ENCODE measurements at regions not wholly inside any gene's neighbourhood (a gene's known extent, or its start where the extent isn't known, plus 50 kb on each side); places are given as distances from the start of the nearest gene placed in this dataset.

DNA sequence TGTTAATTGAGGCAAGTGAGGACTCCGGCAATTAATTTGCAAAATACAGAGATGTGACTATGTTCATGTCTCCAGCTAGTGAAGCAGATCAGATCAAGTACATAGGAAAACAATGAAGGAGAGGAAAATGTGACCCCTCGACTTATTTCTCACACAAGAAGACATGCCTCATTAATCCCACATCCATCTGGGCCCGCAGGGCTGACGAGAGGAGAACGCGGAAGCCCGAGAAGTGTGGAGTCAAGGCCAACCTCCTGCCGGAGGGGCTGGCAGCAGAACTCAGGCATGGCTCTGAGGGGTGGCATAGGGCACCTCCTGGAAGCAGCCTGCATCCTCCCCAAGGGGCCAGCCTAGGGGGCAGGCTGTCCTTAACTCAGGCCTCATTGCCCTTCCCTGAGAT is 54.4 kb downstream of the ZNF503 start:
- no peak for ATAC-seq
- intact Hi-C loops (cut with DNase I), result no loop called here
- no peak for DNase-seq

GRCh38 chr10:75345738-75346137 is 55.8 kb downstream of the ZNF503 start:
- ATAC-seq (no peak), DNase-seq (no peak)
- intact Hi-C loops (cut with DNase I), result no loop called here

DNA sequence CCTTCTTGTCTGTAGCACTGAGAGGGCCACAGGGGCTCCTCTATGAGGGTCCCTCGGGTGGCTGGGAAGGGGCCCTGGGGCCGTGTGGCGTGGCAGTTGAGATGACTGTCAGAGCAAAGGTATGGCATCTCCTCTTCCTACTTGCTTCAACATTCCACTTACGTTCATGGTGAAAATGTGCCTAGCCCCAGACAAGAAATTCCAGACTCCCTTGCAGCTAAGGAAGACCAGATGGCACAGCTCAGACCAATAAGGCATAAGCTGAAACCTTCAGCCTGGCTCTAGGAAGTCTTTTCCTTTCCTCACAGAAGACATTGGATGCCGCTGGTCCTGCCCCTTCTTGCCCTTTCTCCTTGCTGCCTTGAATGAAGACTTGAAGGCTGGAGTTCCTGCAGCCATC is 57.4 kb downstream of the ZNF503 start:
- DNase-seq (no peak), ATAC-seq (no peak)
- intact Hi-C loops (cut with DNase I), result no loop called here

GRCh38 chr10:75342397-75342796 is 59.2 kb downstream of the ZNF503 start:
- intact Hi-C loops (cut with DNase I), result no loop called here
- ATAC-seq (no peak), DNase-seq (no peak)

DNA sequence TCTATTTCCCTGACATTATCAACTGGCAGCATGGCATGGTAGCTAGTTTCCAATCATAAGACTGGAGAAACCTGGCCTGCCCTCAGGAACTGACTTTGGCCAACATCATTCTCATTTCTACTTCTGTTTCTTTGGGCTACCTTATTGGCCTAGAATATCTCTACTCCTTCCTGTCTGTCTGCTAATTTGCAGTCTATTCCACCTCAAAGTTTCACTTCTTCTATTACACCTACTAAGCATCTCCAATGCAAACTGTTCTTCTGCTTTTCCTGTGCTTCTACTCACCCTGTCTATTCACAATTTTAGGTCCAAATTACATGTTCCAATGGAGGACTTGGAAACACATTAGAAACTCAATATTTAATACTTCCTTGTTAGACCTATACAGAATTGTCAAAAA is 65.6 kb downstream of the ZNF503 start:
- ATAC-seq (no peak), DNase-seq (no peak)
- intact Hi-C loops (cut with DNase I), result no loop called here

- intact Hi-C loops (cut with DNase I), result no loop called here
- DNase-seq (no peak), ATAC-seq (no peak)
Observed at GRCh38 chr10:75335191-75335590, 66.4 kb downstream of the ZNF503 start.

DNA sequence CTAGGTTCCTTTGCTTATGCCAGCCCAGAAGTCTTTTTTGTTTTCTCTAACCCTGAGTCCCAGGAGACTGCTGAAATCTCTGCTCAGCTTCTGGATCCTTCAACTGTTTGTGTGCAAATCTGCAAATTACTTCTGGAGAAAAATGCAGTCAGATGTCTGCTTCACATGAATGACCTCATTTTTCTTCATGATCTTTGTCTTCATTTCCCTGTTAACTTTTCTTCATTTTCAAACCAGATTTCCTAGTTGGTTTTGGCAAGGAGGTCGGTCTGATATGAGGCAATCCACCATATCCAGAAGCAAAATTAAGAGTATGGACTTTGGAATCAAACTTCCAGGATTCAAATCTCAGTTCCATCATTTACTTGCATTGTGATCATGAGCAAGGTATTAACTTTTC is 66.8 kb downstream of the ZNF503 start:
- intact Hi-C loops (cut with DNase I), result no loop called here
- DNase-seq, result no peak
- ATAC-seq, result no peak

DNA sequence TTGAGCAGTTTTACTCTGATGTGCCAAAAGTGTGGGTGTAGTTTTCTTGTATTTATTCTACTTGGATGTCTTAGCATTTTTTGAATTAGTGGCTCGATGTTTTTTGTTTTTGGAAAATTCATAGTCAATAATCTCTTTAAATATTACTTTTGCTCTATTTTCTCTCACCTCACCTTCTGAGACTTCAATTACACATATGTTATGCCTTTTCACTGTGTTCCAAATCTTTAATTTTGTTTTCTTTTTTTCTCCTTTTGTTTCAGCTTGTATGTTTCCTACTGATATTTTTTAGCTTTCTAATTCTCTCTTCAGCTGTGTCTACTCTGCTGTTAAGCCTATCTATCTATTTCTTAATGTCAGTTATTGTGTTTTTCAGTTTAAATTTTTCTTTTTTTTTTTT is 69.5 kb downstream of the ZNF503 start:
- ATAC-seq, result no peak
- no peak for DNase-seq
- intact Hi-C loops (cut with DNase I), result no loop called here

- DNase-seq, result no peak
- ATAC-seq, result no peak
- intact Hi-C loops (cut with DNase I), result no loop called here
Observed at GRCh38 chr10:75331081-75331480, 70.5 kb downstream of the ZNF503 start.

DNA sequence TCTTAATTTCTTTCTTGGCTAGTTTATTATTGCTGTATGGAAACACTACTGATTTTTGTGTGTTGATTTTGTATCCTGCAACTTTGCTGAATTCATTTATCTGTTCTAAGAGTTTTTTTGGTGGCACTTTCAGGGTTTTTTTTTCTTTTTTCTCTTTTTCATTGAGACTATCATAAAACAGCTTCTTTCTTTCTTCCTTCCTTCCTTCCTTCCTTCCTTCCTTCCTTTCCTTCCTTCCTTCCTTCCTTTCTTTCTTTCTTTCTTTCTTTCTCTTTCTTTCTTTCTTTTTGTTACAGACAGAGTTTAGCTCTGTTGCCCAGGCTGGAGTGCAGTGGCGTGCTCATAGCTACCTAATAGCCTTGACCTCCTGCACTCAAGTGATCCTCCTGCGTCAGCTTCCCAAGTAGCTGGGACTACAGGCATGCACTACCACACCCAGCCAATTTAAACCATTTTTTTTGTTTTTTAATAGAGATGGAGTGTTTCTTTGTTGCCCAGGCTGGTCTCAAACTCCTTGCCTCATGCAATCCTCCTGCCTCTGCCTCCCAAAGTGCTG is 72.3 kb downstream of the ZNF503 start:
- DNase-seq (no peak), ATAC-seq (no peak)
- intact Hi-C loops (cut with DNase I), result no loop called here

DNA sequence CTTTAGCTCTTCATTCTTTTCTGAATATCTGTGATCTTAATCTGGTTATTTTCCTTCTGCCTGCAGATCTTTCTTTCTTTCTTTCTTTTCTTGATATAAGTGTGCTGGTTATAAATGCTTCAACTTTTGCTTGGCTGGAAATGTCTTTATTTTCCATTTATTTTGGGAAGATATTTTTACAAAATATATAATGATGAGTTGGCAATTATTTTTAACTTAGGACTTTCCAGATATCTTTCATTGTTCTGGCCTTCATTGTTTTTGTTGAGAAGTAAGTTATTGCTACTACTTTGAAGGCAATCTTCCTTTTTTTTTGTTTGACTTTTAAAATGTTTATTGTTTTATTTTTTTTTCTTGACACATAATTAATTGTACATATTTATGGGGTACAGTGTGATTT is 75.3 kb downstream of the ZNF503 start:
- DNase-seq, result no peak
- intact Hi-C loops (cut with DNase I), result no loop called here
- no peak for ATAC-seq

DNA sequence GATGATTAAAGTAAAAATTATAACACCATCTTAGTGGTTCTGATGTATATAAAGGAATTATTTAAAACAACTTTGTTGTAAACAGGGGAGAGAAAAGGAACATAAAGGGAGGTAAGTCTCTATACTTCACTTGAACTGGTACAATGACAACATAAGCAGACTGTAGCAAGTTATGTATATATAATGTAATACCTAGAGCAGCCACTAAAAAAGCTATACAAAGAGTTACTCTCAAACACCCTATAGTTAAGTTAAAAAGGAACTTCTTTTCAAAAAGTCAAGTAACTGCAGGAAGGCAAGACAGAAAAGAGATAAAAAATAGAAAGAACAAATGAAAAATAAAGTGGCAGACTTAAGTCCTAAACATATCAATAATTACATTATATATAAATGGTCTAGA is 82.3 kb downstream of the ZNF503 start:
- no peak for ATAC-seq
- DNase-seq, result no peak
- intact Hi-C loops (cut with DNase I), result no loop called here

DNA sequence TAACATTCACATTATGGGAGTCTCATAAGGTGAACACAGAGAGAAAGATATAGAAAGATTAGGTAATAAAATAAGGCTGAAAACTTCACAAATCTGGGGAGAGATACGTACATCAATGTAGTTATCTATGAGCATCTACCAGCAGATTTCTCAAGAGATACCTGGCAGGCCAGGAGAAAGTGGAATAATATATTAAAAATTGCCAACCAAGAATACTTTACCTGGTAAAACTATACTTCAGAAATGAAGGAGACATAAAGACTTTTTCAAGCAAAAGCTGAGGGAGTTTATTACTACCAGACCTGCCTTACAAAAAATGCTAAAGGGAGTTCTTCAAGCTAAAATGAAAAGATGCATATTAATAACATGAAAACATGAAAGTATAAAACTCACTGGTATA is 78.8 kb upstream of the COMTD1 start:
- DNase-seq (no peak), ATAC-seq (no peak)
- intact Hi-C loops (cut with DNase I), result no loop called here

- no peak for DNase-seq
- intact Hi-C loops (cut with DNase I), result no loop called here
- ATAC-seq, result no peak
Observed at GRCh38 chr10:75312440-75312839, 76.7 kb upstream of the COMTD1 start.

DNA sequence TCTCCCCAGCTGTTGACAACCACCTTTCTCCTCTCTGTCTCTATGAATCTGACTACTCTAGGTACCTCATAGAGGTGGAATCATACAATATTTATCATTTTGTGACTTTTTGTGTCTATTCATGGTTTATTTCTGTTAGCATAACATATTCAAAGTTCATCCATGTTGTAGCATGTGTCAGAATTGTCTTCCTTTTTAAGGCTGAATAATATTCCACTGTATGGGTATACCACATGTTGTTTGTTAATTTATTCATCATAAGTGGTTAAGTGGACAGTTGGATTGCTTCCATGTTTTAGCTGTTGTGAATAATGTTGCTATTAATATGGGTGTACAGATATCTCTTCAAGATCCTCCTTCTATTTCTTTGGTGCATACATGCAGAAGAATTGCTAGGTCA is 69.9 kb upstream of the COMTD1 start:
- DNase-seq, result no peak
- ATAC-seq, result no peak
- intact Hi-C loops (cut with DNase I), result no loop called here

DNA sequence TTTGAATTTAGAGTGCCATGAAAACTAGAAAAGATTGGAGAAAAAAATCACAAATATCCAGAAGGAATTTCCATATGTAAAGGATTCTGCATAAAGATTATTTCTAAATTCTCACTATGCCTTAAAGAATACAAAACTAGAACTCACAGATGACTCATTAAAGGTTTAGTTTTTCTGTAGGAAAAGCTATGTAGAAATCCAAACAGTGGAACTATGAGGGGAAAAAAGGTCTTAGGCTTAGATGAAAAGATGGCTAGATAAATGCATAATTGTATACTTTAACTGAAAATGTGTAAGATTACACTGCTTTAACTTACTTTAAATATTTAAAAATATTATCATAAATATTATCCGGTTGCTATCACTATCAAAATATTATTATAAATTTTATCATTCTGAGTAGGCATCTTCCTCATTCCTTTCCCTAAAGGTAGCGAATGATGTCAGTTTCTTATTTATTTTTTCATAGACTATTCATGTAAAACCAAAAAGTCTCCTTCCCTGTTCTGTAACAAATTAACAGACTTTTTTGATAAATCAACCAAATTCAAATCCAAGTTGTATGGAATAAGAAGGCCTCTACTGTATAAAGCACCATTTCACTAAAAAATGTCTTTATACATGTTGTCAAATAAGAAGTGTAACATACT is 69.1 kb upstream of the COMTD1 start:
- DNase-seq, result no peak
- no peak for ATAC-seq
- intact Hi-C loops (cut with DNase I), result no loop called here

GRCh38 chr10:75304313-75304712 is 68.6 kb upstream of the COMTD1 start:
- intact Hi-C loops (cut with DNase I), result no loop called here
- ATAC-seq (no peak), DNase-seq (no peak)

- intact Hi-C loops (cut with DNase I), result no loop called here
- ATAC-seq, result peak in 1 of 2 donors; percentile 53
- no peak for DNase-seq
Observed at GRCh38 chr10:75303045-75303777, 67.5 kb upstream of the COMTD1 start.

DNA sequence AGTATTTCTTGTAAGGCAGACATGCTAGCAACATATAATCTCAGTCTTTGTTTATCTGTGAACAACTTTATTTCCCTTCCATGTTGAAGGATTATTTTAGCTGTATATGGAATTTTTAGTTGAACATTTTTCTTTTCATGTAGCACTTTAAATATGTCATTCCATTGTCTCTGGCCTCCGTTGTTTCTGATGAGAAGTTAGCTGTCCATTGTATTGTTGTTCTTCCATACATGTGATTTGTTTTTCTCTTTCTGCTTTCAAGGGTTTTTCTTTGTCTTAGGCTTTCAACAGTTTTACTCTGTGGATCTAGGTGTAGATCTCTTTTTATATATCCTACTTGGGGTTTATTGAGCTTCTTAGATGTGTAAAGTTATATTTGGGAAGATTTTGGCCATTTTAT is 66.3 kb upstream of the COMTD1 start:
- no peak for ATAC-seq

DNA sequence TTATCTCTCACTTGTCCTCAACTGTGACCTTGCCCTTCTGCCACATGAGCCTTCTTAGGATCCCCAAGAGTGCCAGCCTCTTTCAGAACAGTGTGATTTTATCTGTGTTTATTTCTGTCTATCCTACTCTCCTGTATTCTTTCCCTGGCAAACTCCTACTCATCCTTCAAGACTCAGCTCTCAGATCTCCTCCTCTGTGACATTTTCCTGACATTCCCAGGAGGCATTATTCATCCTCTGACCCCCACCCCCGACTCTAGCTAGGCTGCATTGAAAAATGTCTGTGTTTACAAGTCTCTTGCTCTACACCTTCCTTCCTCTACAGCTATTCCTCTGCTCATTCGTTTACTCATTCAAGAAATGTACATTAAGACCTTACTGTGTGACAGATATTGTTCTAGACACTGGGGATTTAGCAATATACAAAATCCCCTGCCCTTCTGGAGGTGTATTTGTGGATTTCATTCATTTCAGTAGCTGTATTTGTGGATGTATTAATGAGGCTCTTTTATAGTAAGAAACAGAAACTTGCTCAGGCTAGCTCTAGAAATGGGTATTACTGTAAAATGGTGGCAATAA is 61.4 kb upstream of the COMTD1 start:
- intact Hi-C loops (cut with DNase I), result loop anchor here in 1 of 2 donors (5.0 kb wide), 1 partner anchor 100 kb away; no protein-coding TSS in a partner anchor
- DNase-seq, result no peak
- ATAC-seq, result no peak

More for the DNA sequence above, 66.3 kb upstream of the COMTD1 start:
- DNase-seq, result no peak
- intact Hi-C loops (cut with DNase I), result no loop called here
